NCI-H1048 (cell line): ENCODE measurements at regions not wholly inside any gene's neighbourhood (a gene's known extent, or its start where the extent isn't known, plus 50 kb on each side); places are given as distances from the start of the nearest gene placed in this dataset.

Experiments
- DNase-seq: peaks from one replicate; lab custom pipeline; 2025; lab: John Stamatoyannopoulos, UW

DNA sequence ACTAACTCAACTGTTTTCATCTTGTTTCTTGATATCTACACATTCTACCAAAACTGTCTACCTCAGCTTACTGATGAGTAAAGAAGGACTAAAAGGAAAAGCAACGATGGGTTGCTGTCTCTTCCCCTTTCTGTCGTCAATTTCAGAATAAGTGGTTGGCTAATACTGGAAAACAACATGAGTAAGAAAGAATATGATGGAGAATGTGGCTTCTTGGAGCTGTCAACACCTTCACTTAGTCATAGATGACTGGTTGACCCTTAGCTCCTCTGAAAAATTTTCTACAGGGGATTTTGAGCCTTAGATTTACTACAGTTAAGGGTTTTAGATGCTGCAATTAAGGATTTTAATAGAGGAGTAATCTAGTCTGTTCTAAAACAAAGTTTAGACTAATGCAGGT, 797.9 kb downstream of the TLE4 start:
- DNase-seq = no peak

DNA sequence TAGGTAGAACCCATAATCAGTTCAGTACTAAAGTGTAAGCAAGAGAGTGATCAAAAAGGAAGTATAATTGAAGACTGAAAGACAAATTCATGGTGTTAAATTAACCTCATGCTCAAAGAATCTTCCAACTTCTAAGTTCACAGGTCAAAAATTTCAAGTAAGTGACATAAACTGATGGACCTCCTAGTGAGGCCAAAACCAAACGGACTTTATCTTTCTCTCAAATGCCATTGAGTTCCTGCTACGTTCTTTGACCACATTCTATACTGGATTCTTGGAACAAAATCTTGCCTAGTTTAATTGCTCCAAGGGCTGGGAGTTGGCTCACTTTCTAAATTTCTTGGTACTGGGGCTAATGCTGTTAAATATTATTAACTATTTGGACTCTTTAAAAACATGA, 794.9 kb downstream of the TLE4 start:
- DNase-seq = no peak

DNA sequence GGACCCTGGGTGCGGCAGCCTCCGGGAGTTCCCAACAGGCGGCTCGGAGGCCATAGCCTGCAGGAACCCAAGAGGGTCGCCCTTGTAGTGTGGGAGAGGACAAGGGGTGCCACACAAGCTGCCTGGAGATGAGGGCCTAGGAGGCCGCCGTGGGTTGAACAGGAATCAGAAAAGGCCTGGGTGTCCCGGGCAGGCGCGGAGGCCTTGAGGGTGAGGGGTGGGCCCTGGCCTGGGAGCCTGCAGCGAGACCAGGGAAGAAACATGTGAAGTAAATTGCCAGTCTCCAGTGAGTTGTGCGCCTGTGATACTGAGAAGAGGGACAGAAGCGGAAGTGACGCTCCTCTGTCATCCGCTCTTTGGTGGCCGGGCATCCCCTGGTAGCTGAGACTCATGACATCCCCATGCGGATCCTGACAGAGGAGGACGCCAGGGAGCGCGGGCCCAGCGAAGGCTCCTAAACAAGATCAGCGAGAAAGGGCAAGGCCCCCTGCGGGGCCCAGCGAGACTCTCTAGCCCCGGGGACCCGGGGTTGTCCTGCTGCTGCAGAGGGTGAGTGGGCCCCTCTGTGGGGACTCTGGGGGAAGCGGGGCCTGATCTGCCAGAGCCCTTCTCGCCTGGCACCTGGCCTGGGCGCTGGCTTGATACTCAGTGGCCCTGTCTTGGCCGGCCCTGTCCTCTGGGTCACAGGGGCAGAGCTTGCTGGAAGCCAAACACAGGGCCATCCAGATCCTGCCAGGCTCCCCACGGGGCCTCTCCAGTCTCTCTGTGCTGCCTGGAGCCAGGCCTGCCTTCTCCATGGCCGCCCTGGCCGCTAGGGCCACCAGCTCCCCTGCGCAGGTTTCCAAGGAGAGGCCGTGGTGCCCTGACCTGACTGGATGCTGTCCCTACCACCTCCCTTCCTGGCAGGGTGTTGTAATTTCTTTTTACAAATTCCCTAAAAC, 788.4 kb downstream of the TLE4 start:
- DNase-seq = no peak

DNA sequence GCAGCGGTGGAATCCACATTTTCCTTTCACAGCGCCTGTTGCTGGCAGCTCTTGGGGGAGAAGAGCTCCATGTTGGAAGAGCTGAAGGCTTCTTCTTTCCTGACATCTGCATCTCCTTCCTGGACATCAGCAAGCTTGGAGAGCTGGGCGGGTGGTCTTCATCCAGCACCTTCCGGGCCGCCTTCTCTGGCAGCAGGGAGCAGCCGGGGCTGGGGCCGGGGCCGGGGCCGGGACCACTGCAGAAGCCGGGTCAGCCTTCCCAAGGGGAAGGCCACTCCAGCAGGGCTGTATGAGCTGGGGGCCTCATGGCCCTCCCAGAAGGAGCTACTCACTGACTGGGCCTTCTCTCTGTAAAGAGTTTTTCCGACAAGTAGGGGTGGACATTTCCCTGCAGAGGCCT, 787.5 kb downstream of the TLE4 start:
- DNase-seq = no peak

DNA sequence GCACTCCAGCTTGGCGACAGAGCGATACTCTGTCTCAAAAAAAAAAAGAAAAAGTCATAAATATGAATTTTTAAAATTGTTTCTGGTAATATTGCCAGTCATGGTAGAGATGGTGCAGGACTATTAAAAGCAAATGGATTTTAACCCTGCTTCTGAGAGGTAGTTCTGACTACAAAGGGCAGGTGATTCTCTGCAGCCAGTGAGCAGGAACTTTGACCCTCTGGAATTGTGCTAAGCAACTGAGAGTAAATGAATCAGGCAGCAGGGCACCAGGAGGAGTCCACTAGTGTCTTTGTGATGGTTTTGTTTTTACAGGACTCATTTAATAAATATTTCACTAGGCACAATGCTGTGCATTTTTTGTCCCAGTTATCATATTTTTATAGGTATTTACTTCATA, 781.2 kb downstream of the TLE4 start:
- DNase-seq = no peak

DNA sequence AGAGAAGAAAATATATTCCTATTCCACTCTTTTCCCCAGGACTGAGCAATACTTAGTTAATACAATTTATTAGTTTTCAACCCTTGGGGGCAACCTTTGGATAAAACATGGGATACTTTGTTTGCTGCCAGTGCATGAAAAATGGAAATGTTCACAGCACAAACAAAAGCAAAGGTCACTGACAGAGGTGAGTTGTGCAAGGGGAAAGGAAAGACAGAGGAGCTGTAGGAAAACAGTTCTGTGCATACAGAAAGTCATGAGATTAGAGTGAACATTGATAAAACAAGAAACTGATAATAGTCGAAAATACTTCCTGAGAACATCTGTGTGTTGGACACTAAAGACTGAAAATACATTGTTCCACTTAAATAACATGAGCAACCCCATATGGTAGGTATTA, 779.8 kb downstream of the TLE4 start:
- no peak for DNase-seq

DNA sequence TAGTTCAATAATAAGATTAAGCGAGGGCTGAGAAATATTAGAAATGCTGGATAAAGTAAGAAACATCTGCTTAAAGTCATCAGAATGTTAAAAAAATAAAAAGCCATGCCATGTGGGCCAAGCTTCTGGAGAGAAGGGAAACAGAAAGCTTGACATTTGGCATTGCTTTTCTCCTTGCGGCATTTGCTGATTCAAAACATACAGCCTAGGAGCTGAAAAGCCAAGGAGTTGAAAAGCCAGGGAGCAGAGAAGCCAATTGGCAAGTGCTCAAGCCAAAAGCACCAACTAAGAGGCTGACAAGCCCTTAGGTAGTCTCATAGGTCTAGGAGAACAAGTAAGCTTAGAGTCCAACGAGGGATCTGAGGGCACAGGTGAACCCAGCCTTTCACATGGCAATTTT, 754.3 kb downstream of the TLE4 start:
- DNase-seq = no peak

DNA sequence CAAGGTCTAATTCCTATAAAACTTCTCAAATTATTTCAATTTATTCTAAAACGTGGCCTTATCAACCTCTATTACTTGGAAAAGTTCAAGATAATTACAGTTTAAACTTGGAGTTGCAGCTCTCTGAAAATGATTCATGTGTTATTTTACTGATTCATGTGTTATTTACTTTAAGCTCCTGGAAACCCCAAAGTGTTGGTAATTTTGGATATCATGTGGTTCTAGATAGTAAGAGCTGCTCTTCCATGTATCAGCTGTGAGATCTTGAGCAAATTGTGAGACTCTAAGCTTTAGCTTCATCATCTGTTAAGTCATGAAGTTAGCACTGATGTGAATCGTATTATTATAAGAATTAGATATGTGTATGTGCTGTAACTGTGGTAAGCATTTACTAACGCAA, 749.2 kb downstream of the TLE4 start:
- DNase-seq = no peak

DNA sequence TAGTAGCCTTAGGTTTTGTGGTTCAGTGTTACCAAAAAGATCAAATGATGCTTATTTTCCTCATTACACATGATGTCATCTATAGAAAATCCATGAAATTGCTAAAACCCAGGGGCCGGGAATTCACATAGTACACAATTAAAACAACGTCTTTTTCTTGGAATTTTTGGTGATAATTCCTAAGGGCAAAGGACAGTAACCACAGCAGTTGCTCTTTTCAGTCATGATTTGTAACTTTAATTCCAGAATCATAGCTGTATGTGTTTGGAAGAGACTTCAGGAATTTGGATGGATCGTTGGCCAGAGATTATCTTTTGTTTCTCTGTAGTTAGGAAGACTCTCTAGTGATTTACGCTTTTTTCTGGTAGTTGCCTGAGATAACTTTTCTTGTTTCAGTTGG, 748.7 kb downstream of the TLE4 start:
- DNase-seq = no peak

DNA sequence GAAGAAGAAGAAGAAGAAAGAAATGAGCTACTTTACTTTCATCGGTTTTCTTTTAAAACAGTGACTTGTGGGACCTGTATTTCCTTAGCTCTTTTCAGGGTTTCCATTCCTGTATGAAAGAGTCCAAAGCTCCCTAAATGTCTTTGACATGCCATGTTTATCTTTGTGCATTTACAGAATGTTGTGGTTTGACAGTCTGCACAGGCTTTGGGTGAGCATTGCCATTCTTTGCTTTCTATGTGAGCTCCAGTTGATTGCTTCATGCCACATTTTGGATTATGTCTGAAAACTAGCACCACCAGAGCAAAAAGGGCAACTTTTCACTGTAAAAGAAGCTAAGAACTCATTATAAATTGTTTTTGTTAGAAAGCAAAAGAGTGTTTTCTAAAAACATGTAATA, 733.4 kb downstream of the TLE4 start:
- no peak for DNase-seq

DNA sequence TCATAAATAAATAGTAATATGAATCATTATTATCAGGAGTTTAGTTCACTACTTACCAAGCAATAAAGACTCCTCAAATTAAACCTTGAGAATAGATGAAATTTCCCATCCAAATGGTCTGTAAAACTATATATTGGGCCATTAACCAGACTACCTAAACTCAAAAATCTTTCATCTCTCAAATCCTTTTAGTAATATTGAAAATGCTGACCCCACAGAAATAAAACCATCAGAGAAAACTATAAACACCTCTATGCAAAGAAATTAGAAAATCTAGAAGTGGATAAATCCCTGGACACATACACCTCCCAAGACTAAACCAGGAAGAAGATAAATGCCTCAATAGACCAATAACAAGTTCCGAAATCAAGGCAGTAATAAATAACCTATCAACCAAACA, 723.2 kb downstream of the TLE4 start:
- no peak for DNase-seq

DNA sequence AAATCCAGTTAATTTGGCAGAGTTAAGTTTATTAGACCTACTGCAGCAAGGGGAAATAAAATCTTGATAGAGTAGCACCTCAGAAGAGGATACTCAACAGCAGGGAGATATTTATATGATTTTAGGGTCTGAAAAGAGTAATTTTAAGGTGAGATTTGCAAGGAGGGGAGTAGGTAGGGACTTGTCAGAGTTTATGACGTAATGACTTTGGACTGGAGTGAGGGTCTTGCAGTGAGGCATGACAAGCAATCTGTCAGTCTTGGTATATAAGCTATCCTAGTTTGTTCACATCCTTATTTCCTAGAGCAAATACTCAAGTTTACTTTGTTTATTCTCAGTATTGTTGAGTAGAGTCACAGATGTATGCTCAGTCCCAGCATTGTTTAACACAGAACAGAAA, 722.6 kb downstream of the TLE4 start:
- DNase-seq = no peak

DNA sequence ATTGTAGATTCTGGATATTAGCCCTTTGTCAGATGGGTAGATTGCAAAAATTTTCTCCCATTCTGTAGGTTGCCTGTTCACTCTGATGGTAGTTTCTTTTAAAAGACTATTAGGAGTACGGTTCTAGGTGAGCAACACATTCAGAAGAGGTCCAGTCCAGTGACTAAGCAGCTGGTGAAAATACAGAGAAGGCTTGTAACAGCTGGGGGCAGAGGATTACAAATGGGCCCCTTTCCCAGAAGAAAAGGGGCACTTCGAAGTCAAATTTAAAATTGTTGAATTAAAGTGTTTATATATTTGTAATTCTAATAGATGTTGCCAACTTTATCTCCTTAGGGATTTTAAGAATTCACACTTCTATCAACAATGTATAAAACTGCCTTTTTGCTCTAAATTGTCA, 720.5 kb downstream of the TLE4 start:
- no peak for DNase-seq

DNA sequence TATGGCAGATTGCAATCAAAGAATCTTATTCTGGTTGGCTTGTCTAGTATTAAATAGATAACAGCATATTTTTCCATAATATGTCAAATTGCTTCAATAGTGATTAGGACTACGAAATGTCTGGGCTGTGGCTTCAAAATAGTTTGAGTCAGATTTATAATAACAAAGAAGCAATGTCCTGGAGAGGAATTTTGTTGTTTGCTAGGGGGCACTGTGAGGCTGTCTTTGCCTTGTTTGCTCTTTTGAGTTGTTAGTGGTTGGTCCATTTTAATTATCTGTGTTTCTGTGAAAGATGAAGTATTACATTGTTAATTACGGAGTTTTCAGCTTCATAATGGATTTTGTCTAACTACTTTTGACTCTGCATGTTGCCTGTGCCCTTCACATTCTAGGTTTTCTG, 713.6 kb downstream of the TLE4 start:
- DNase-seq = no peak

DNA sequence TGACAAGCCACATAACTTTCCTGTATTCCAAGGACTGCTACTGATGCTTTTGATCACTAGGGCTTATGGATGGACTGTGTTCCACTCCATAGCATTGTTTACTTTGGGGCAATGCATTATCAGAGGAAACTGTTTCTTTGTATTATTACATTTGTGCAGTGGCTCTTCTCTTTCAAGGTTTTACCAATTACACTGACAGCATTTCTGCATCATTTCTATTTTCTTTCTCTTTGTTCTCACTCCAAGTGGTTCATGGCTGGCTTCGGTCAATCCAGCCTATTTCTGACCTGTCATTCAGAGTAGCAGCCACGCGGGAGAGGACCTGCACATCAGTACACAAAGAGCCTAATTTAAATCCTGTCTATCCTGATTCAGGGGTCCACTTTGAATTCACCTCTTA, 711.0 kb downstream of the TLE4 start:
- no peak for DNase-seq

DNA sequence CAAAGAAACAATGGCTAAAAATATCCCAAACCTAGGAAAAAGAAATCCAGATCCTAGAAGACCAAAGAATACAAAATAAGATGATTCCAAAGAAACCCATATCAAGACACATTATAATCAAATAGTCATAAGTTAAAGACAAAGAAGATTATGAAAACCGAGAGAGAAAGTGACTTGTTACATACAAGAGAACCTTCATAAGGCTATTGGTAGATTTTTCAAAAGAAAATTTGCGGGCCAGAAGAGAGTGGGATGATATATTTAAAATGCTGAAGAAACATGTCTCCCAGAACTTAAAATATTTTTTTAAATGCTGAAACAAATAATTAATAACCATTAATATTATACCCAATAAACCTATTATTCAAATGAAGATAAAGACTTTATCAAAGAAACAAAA, 687.3 kb downstream of the TLE4 start:
- DNase-seq = no peak

DNA sequence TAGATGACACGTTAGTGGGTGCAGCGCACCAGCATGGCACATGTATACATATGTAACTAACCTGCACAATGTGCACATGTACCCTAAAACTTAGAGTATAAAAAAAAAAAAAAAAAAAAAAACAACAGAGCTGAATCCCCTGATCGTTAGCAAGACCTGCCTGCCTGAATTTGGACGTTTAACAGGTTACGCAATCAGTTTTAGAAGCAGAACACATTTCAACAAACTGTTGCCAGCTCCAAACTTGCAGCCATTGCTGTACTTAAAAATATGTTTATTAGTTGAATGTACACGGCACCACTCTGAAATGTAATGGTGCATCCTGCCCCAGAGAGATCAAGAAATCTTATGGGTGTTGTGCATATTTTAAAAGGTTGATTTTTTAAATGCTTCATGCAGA, 680.0 kb downstream of the TLE4 start:
- DNase-seq = no peak

DNA sequence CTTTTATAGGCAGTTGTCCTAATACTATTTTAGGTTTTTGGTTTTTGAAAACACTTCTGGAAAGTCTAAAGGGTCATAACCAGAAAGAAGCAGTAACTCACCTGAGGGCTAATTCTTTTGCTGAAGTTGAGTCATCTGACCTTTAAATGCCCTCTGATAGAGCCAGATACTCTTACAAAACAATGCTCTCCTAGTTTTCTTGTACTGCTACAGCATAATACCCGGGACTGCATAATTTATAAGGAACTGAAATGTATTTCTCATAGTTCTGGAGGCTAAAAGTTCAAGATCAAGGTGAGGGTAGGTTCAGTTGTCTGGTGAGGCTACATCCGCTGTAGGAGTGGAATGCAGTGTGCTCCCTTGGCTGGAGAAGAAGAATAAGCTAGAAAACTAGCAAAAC, 670.3 kb downstream of the TLE4 start:
- no peak for DNase-seq

DNA sequence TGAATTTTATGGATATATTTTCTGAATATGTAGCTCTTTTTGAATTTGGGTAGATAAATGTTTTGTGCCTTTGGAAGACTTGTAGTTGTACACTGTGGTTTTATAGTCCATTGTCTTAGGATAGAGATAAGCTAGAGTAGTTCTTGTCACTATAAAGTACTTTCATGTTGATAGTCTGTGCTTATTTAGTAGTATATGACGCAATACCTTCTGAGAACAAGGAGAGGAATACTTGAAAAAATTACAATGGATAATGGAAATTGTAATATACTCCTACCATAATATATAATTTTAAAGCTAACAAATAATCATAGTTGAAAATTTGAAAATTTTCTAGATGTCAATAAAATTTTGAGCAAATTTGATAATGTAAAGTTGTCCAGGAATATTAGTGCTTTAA, 664.0 kb downstream of the TLE4 start:
- DNase-seq = no peak

DNA sequence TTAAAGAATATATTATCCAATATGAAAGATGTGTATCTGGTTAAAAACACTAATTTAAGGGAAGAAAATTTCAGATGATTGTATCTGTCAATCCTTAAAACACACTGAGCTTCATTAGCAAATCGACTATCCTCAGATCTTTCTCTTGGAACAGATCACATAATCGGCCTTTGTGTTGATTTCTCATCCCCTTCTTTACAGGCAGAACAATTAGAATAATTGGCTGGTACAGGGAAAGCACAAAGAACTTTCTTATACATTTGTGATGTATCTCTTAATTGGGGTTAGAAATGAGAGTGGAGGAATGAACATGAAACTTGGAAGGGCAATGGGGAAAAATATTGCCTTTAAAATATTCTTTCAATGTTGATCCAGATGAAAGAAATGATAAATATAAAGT, 662.1 kb downstream of the TLE4 start:
- no peak for DNase-seq

DNA sequence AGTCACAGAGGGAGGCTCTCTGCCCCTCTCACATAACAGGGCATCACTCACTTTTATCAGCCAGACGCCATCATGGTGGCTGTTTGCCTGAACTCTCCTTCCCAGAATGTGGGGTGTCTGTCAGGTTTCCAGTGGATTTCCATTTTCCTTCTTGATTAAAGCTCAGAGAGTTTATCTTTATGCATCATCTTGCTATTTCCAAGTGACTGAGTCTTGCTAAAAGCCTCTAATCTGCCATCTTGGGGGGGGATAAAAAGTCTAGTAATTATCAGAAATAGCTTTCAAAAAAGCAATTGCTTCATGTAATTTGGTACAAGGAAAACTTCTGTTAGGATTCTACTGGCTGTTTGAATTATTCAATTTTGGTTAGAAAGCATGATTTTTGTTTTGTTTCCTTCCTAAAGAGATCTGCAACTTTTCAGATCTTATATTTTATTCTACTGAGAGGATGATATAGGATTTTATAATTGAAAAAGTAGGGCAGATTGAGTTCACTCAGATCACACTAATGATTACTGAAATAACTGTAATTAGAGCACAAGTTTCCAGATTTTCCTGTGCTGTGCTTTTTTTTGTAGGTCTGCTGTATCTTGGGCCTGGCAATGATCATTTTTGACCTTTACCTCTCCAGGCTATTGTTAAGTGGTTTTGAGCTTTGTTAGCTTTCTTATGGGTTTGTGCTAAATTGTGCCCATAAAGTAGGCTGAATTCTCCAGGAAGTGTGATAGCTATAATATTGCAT, 661.5 kb downstream of the TLE4 start:
- DNase-seq = no peak

DNA sequence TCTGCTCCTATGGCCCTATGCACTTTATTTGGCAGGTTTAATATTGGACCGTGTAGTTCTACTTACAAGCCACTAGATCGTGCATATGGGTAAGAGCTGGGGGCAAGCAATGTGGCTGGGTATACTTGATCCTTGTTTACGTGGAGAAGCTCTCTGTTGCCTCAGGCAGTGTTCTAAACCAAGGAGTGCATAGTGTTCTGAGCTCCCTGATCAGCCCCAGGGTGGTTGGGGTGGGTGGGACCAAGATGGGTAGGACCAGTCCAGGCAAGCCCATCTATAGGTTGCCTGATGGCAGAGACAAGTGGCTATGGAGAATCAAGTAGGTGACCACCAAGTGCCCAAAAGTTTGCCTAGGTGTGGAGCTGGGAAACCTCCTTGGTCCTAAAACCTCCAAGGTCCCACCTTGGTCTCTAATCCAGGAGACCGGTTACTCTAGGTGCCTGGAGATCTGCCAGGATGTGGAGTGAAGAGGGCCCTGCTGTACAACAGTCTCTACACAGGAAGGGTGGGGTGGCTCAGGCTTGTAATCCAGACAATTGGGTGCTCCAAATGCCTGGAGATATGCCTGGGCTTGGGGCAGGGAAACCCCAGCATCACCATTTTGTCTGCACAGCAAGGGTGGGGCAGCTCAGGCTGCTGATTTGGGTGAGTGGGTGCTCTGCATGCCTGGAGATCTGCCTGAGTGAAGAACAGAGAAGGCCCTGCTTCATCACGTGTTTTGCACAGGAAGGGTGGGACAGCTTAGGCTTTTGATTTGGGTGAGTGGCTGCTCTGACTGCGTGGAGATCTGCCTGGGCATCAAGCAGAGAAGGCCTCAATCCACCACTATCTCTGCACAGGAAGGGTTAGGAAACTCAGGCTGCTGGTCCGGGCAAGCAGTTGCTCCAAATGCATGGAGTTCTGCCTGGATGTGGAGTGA, 659.8 kb downstream of the TLE4 start:
- DNase-seq = no peak

DNA sequence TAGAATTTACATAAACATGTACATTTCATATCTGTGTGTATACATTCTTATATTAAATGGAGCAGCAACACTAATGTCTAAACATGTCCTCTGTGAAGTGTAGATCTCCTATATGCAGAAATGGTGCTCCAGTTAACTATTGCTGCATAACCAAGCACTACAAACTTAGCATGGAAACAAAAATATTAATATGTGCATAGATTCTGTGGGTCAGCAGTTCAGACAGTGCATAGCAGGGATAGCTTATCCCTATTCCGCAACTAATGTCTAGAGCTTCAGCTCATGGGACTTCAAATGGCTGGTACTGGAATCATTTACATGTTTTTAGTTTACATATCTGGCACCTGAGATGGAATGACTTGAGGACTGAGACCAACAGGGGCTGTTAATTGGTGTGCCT, 652.1 kb downstream of the TLE4 start:
- no peak for DNase-seq
